ENCODE measurements at regions not wholly inside any gene's neighbourhood (a gene's known extent, or its start where the extent isn't known, plus 50 kb on each side); places are given as distances from the start of the nearest gene placed in this dataset.

DNA sequence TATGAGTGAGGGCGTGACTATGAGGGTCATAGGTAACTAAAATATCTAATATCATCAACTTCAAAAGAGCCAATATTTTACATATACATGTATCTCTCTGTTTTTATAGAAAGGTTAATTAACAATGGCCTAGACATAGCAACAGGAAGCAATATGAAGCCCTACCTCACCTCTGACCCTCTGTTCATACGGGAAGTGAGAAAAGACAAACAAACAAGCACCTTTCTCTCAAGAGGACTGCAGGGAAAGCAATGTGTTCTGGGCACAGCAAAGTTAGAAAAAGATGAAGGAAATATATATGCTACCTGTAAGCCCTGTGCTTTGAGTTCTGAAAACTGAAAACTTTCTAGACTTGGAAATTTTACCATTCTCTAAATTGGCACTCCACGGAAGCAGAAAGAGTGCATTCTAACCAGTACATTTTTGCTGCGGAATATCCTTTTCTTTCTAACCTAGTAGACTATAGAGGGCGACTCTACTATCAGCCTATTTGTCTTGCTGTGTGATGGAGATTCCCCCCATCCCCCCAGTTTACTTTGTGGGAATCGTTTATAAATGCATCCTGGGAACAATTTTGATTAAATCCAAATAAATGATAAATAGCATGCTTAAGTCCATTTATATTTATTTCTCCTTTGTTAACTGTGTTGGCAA, 830.4 kb upstream of the FAT3 start:
- Histone ChIP-seq H3K4me3 (ENCODE audit: low read length in 2 of 2) (no peak overlapping the region), H3K9me3 (ENCODE audit: control insufficient read depth in 1 of 2, low read length in 2 of 2) (no peaks in the 10 kb centered on the region), H3K36me3 (ENCODE audit: insufficient read depth, low read length) (no peaks in the 10 kb centered on the region), H3K27ac (ENCODE audit: low read depth, low read length) (no peak overlapping the region), H3K27me3 (ENCODE audit: insufficient read depth, low read length) (no peaks in the 10 kb centered on the region), H3K4me1 (ENCODE audit: insufficient read depth, low read length) (no peaks in the 10 kb centered on the region)
- Mint-ChIP-seq H3K4me1 (no peaks in the 10 kb centered on the region), H3K27ac (no peak overlapping the region), H3K4me3 (no peak overlapping the region), H3K9me3 (peaks cover 0 to 32% (median 13%) of the 10 kb centered on the region in 8 donors), H3K27me3 (no peaks in the 10 kb centered on the region), H3K36me3 (no peaks in the 10 kb centered on the region)
- ChIA-PET CTCF (ENCODE audit: partially characterized antibody) (no interaction called here), POLR2A (ENCODE audit: partially characterized antibody) (no interaction called here)
- DNase-seq = no peak
- intact Hi-C loops (cut with micrococcal nuclease) = no loop called here

DNA sequence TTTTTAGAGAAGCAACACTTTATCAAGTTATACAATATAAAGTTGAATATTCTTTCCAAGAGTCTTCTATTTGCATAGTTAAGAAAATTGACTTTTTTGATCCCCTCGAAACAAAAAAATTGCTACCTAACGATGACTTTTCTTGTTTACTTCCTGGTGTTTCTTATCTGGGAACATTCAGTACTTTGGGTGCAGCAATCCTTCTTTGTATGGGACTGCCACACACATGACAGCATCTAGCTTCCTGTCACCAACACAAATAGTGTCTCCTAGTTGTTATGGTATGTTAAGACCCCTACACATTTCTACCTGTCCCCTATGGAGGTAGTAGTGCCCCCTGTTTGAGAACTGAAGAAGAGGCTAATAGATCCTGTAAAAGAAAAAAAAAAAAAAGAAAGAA, 841.7 kb upstream of the FAT3 start:
- Mint-ChIP-seq H3K27ac (no peak overlapping the region), H3K9me3 (peaks cover 0 to 12% (median 8%) of the 10 kb centered on the region in 8 donors), H3K27me3 (no peaks in the 10 kb centered on the region), H3K4me3 (no peak overlapping the region), H3K36me3 (no peaks in the 10 kb centered on the region), H3K4me1 (no peaks in the 10 kb centered on the region)
- POLR2A ChIA-PET (ENCODE audit: partially characterized antibody) = no interaction called here
- H3K4me1 ChIP-seq (ENCODE audit: insufficient read depth, low read length) = no peaks in the 10 kb centered on the region
- H3K4me3 ChIP-seq (ENCODE audit: low read length in 2 of 2) = no peak overlapping the region
- H3K36me3 ChIP-seq (ENCODE audit: insufficient read depth, low read length) = no peaks in the 10 kb centered on the region
- intact Hi-C loops (cut with micrococcal nuclease) = no loop called here
- CTCF ChIA-PET (ENCODE audit: partially characterized antibody) = no interaction called here
- no peak overlapping the region for H3K27ac ChIP-seq (ENCODE audit: low read depth, low read length)
- H3K27me3 ChIP-seq (ENCODE audit: insufficient read depth, low read length) = no peaks in the 10 kb centered on the region
- H3K9me3 ChIP-seq (ENCODE audit: control insufficient read depth in 1 of 2, low read length in 2 of 2) = no peaks in the 10 kb centered on the region
- no peak for DNase-seq

DNA sequence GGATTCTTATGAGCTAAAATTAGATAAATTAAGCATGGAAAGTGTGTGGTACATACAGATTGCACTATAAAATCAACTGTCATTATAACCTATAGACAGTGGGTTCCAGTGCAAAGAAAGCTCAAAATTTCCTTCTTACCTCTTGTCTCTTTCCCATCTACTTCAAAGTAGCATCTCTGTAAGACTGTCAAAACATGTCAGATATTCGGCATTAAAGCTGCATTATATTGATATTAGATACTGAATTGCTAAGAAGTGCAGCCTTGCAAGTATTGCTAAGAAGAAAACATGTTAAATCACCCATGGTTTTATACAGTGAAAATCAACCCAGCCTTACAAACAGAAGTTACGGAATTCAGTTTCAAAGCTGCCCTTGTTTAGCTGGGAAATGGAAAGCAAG, 849.8 kb upstream of the FAT3 start:
- H3K4me3 Mint-ChIP-seq = no peak overlapping the region
- DNase-seq = no peak
- H3K4me3 ChIP-seq (ENCODE audit: low read length in 2 of 2) = no peak overlapping the region
- H3K27ac Mint-ChIP-seq = no peak overlapping the region
- H3K9me3 Mint-ChIP-seq = peaks cover 0 to 8% (median 0%) of the 10 kb centered on the region in 8 donors
- no peaks in the 10 kb centered on the region for H3K36me3 Mint-ChIP-seq
- no peaks in the 10 kb centered on the region for H3K4me1 ChIP-seq (ENCODE audit: insufficient read depth, low read length)
- intact Hi-C loops (cut with micrococcal nuclease) = no loop called here
- H3K9me3 ChIP-seq (ENCODE audit: control insufficient read depth in 1 of 2, low read length in 2 of 2) = no peaks in the 10 kb centered on the region
- H3K27me3 Mint-ChIP-seq = no peaks in the 10 kb centered on the region
- CTCF ChIA-PET (ENCODE audit: partially characterized antibody) = no interaction called here
- no peaks in the 10 kb centered on the region for H3K4me1 Mint-ChIP-seq
- no peaks in the 10 kb centered on the region for H3K27me3 ChIP-seq (ENCODE audit: insufficient read depth, low read length)
- POLR2A ChIA-PET (ENCODE audit: partially characterized antibody) = no interaction called here
- no peaks in the 10 kb centered on the region for H3K36me3 ChIP-seq (ENCODE audit: insufficient read depth, low read length)
- H3K27ac ChIP-seq (ENCODE audit: low read depth, low read length) = no peak overlapping the region

DNA sequence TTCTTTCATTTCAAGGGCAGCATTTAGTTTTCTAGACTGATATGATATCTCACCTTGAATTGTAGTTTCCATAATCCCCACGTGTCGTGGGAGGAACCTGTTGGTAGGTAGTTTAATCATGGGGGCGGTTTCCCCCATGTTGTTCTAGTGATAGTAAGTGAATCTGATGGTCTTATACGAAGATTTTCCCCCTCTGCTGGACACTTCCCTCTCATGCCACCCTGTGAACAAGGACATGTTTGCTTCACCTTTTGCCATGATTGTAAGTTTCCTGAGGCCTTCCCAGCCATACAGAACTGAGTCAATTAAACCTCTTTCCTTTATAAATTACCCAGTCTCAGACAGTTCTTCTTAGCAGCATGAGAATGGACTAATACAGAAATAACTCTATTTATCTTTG, 851.1 kb upstream of the FAT3 start:
- ChIA-PET POLR2A (ENCODE audit: partially characterized antibody) (no interaction called here), CTCF (ENCODE audit: partially characterized antibody) (no interaction called here)
- H3K27me3 Mint-ChIP-seq = no peaks in the 10 kb centered on the region
- intact Hi-C loops (cut with micrococcal nuclease) = no loop called here
- Histone ChIP-seq H3K4me3 (ENCODE audit: low read length in 2 of 2) (no peak overlapping the region), H3K36me3 (ENCODE audit: insufficient read depth, low read length) (no peaks in the 10 kb centered on the region), H3K27ac (ENCODE audit: low read depth, low read length) (no peak overlapping the region), H3K27me3 (ENCODE audit: insufficient read depth, low read length) (no peaks in the 10 kb centered on the region), H3K4me1 (ENCODE audit: insufficient read depth, low read length) (no peaks in the 10 kb centered on the region), H3K9me3 (ENCODE audit: control insufficient read depth in 1 of 2, low read length in 2 of 2) (no peaks in the 10 kb centered on the region)
- no peak overlapping the region for H3K27ac Mint-ChIP-seq
- DNase-seq = no peak
- no peak overlapping the region for H3K4me3 Mint-ChIP-seq
- no peaks in the 10 kb centered on the region for H3K4me1 Mint-ChIP-seq
- H3K9me3 Mint-ChIP-seq = peaks cover 0 to 8% (median 0%) of the 10 kb centered on the region in 8 donors
- H3K36me3 Mint-ChIP-seq = no peaks in the 10 kb centered on the region

DNA sequence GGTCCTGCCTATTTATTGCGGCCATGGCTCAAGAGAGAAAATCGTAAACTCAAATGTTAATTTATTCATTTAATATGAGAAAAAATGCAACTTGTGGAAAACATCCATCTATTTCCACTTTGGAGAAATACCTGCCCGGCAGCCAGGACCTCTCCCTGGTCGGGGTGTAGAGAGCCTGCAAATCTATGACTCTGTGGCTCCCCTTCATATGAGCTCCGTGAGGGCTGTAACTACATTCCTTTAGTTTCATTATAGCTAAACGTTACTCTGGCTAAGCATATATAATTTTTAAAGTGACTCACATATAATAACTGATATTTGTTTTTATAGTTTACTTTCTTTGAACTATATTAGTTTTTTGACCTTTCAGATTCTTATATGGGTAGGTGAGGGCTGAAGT, 857.8 kb upstream of the FAT3 start:
- no peaks in the 10 kb centered on the region for H3K27me3 ChIP-seq (ENCODE audit: insufficient read depth, low read length)
- no peaks in the 10 kb centered on the region for H3K36me3 Mint-ChIP-seq
- no peaks in the 10 kb centered on the region for H3K27me3 Mint-ChIP-seq
- no peak overlapping the region for H3K27ac ChIP-seq (ENCODE audit: low read depth, low read length)
- no peak for DNase-seq
- no peak overlapping the region for H3K4me3 ChIP-seq (ENCODE audit: low read length in 2 of 2)
- no peaks in the 10 kb centered on the region for H3K36me3 ChIP-seq (ENCODE audit: insufficient read depth, low read length)
- POLR2A ChIA-PET (ENCODE audit: partially characterized antibody) = no interaction called here
- H3K4me3 Mint-ChIP-seq = no peak overlapping the region
- H3K27ac Mint-ChIP-seq = no peak overlapping the region
- CTCF ChIA-PET (ENCODE audit: partially characterized antibody) = no interaction called here
- no peaks in the 10 kb centered on the region for H3K4me1 Mint-ChIP-seq
- intact Hi-C loops (cut with micrococcal nuclease) = no loop called here
- H3K9me3 ChIP-seq (ENCODE audit: control insufficient read depth in 1 of 2, low read length in 2 of 2) = no peaks in the 10 kb centered on the region
- peaks cover 0 to 13% (median 3%) of the 10 kb centered on the region in 8 donors for H3K9me3 Mint-ChIP-seq
- no peaks in the 10 kb centered on the region for H3K4me1 ChIP-seq (ENCODE audit: insufficient read depth, low read length)

DNA sequence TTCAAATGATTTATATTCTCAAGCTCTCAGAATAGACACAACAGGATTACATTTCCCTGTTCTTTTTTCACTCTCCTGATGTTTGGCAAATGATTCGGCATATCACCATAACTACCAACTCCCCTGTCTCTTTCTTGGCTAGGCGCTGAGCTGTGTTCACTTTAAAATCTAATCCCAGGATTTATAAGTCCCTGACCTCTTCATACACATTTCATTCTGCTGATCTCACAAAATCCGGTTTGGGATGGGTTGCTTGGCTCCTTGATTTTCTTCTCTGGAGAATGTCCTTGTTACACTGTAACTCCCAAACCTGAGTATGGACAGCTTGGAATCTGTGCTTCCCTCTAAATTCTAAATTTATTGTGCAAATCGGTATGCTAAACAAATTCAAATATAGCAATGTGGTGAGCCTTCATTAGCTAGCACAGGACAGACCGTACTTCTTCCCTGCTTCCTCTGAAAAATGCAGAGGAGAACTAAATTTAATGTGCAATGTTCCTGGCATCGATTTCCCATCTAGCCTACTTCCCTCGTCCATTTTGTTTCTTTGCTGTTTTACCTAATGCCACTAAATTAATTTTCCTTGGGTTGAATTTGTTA, 858.5 kb upstream of the FAT3 start:
- Mint-ChIP-seq H3K27me3 (no peaks in the 10 kb centered on the region), H3K4me3 (no peak overlapping the region), H3K9me3 (peaks cover 0 to 13% (median 3%) of the 10 kb centered on the region in 8 donors), H3K4me1 (no peaks in the 10 kb centered on the region), H3K36me3 (no peaks in the 10 kb centered on the region), H3K27ac (no peak overlapping the region)
- ChIA-PET CTCF (ENCODE audit: partially characterized antibody) (no interaction called here), POLR2A (ENCODE audit: partially characterized antibody) (no interaction called here)
- Histone ChIP-seq H3K4me1 (ENCODE audit: insufficient read depth, low read length) (no peaks in the 10 kb centered on the region), H3K27ac (ENCODE audit: low read depth, low read length) (no peak overlapping the region), H3K27me3 (ENCODE audit: insufficient read depth, low read length) (no peaks in the 10 kb centered on the region), H3K36me3 (ENCODE audit: insufficient read depth, low read length) (no peaks in the 10 kb centered on the region), H3K9me3 (ENCODE audit: control insufficient read depth in 1 of 2, low read length in 2 of 2) (no peaks in the 10 kb centered on the region), H3K4me3 (ENCODE audit: low read length in 2 of 2) (no peak overlapping the region)
- DNase-seq = no peak
- intact Hi-C loops (cut with micrococcal nuclease) = no loop called here

DNA sequence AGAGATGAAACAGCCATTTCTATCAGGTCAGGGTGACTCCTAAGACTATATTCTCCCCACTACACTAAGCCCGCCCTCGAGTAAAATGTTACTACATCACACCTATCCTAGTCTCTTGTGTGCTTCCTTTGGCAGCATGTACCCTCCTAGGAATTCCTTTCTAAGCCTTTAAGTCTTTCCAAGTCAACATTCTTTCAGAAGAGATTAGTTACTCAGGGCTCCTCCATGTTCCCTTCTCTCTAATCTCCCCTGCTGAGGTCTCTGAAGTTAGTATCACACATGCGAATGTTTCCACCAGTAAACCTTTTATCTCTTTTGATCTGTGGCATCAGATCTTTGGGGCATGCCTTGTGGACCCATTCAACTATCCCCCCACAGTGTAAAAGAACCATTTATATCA, 873.7 kb upstream of the FAT3 start:
- intact Hi-C loops (cut with micrococcal nuclease) = no loop called here
- Mint-ChIP-seq H3K4me1 (no peaks in the 10 kb centered on the region), H3K27me3 (no peaks in the 10 kb centered on the region), H3K36me3 (no peaks in the 10 kb centered on the region), H3K9me3 (peaks cover 2 to 19% (median 12%) of the 10 kb centered on the region in 8 donors), H3K27ac (no peak overlapping the region), H3K4me3 (no peak overlapping the region)
- Histone ChIP-seq H3K27me3 (ENCODE audit: insufficient read depth, low read length) (no peaks in the 10 kb centered on the region), H3K36me3 (ENCODE audit: insufficient read depth, low read length) (no peaks in the 10 kb centered on the region), H3K9me3 (ENCODE audit: control insufficient read depth in 1 of 2, low read length in 2 of 2) (no peaks in the 10 kb centered on the region), H3K4me1 (ENCODE audit: insufficient read depth, low read length) (no peaks in the 10 kb centered on the region), H3K27ac (ENCODE audit: low read depth, low read length) (no peak overlapping the region), H3K4me3 (ENCODE audit: low read length in 2 of 2) (no peak overlapping the region)
- POLR2A ChIA-PET (ENCODE audit: partially characterized antibody) = no interaction called here
- CTCF ChIA-PET (ENCODE audit: partially characterized antibody) = no interaction called here
- DNase-seq = no peak

DNA sequence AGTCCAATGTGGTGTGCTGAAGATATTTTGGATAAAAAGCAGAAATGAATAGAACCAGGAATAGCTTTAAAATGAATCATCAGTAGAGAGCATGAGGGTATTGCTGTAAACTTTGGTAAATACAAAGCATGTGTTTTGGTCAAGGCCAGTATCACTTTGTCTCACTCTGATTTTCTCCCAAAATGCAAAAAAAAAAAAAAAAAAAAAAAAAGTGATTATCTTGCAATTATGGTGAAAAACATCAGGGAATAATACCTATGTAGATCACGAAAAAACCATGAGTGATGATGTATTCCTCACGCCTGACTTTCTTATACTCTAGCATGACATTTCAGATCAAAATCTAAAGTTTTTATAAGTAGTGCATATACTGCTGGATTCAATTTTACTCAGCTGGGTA, 897.9 kb upstream of the FAT3 start:
- Histone ChIP-seq H3K9me3 (ENCODE audit: control insufficient read depth in 1 of 2, low read length in 2 of 2) (no peaks in the 10 kb centered on the region), H3K27me3 (ENCODE audit: insufficient read depth, low read length) (no peaks in the 10 kb centered on the region), H3K4me3 (ENCODE audit: low read length in 2 of 2) (no peak overlapping the region), H3K27ac (ENCODE audit: low read depth, low read length) (no peak overlapping the region), H3K36me3 (ENCODE audit: insufficient read depth, low read length) (no peaks in the 10 kb centered on the region), H3K4me1 (ENCODE audit: insufficient read depth, low read length) (no peaks in the 10 kb centered on the region)
- Mint-ChIP-seq H3K27ac (no peak overlapping the region), H3K9me3 (peaks cover 0 to 15% (median 6%) of the 10 kb centered on the region in 8 donors), H3K27me3 (no peaks in the 10 kb centered on the region), H3K36me3 (no peaks in the 10 kb centered on the region), H3K4me3 (no peak overlapping the region), H3K4me1 (no peaks in the 10 kb centered on the region)
- POLR2A ChIA-PET (ENCODE audit: partially characterized antibody) = no interaction called here
- DNase-seq = no peak
- intact Hi-C loops (cut with micrococcal nuclease) = no loop called here
- CTCF ChIA-PET (ENCODE audit: partially characterized antibody) = no interaction called here
